GM10847 (cell line): ENCODE measurements at regions not wholly inside any gene's neighbourhood (a gene's known extent, or its start where the extent isn't known, plus 50 kb on each side); places are given as distances from the start of the nearest gene placed in this dataset.

Experiments
- POLR2A ChIP-seq: IDR thresholded peaks from 2 replicates; pipeline ENCODE4 v1.6.1; 2011; ENCODE audit not compliant: insufficient read length; ENCODE audit errors: extremely low read depth

DNA sequence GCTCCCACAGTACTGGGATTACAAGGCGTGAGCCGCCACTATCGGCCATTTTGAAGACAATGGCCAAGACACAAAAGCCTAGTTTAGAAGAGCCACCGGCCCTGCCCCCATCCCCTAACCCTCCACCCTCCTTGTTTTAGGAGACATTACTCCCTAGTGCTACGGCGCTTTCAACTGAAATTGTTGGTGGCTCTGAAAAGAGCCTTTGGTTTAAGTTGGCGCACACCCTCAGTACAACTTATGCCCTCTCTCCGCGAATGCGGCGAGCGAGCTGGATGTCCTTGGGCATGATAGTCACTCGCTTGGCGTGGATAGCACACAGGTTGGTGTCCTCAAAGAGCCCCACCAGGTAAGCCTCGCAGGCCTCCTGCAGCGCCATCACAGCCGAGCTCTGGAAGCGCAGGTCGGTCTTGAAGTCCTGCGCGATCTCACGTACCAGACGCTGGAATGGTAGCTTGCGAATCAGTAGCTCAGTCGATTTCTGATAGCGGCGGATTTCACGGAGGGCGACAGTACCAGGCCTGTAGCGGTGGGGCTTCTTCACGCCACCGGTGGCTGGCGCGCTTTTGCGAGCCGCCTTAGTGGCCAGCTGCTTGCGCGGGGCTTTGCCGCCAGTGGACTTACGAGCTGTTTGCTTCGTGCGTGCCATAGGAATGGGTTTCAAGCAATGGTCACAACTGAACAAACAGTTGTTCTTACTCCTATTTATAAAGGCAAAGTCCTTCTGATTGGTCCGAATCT lies 114.9 kb upstream of the BTN3A2 start:
- peak; percentile 99 for TF ChIP-seq POLR2A

GRCh38 chr6:26250698-26251044 lies 114.3 kb upstream of the BTN3A2 start:
- TF ChIP-seq POLR2A = no peak

- peak; percentile 99 for TF ChIP-seq POLR2A
Observed at GRCh38 chr6:26251354-26252076, 113.5 kb upstream of the BTN3A2 start.

- no peak for TF ChIP-seq POLR2A
Observed at GRCh38 chr6:26252077-26252472, 112.9 kb upstream of the BTN3A2 start.

DNA sequence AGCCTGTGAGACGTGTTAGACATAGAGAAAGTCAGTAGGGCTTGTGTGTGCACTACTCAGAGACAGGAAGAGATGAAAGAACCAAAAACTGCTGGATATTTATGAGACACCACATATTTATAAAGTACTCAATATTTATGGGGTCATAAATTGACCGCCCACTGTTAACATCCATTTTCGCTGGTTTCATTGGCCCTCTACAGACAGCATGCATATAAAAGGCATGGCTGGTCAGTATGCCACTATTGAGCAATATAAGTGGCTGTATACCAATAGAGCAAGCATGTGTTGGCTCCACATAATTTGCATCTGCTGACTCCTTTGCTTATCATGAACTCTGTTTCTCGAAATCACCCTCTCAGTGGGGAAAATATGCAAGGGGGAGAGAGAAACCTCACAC lies 110.3 kb upstream of the BTN3A2 start:
- TF ChIP-seq POLR2A = no peak

- TF ChIP-seq POLR2A = no peak
Observed at GRCh38 chr6:26257272-26257671, 107.7 kb upstream of the BTN3A2 start.

GRCh38 chr6:26258212-26258977 lies 106.6 kb upstream of the BTN3A2 start:
- no peak for TF ChIP-seq POLR2A

DNA sequence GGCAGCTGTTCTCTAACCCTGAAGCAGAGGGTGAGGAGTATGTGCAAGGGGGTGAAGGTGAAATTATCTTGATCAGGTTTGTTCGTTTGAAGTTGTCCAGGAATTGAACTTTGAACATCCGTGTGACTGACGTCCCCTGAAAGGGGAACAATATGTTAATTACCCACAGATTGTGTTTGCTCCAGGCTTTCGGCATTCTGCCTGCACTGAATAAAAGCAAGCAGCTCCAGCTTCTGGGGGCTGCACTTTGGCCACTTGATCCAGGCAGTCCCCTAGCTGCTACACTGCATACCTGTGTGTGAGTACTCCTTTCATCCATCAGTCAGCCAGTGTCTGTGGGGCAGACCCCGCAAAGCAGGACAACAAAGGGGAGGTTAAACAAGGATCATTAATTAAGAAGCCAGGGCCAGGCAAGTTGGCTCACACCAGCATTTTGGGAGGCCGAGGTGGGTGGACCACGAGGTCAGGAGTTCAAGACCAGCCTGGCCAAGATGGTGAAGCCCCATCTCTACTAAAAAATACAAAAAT lies 104.8 kb upstream of the BTN3A2 start:
- no peak for TF ChIP-seq POLR2A

DNA sequence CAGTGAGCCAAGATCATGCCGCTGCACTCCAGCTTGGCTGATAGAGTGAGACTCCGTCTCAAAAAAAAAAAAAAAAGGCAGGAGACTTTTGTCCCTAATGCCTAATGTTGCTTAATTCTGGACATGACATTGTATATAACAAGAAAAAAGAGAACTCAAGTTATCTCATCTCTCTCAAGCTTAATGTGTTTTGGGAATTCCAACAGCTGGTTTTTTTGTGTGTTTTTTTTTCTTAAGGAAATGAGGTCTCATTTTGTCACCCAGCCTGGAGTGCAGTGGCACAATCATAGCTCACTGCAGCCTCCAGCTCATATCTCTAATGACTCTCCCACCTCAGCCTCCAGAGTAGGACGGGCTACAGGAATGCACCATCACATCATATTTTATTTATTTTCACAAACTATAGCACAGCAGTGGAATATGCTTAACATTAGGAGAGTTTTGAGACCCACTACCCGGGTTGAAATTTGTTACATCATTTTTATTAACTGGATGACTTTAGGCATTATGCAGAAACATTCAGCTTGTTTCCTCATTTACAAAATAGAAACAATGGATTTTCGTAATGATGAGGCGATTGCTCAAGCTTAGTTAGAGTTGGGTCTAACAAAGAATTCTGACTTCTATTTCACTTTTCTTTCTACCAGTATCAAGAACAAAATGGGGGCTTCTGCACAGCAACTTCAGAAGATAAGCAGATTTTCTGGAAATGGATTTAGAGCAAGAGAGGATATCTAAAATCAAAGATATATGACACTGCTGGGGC lies 104.1 kb upstream of the BTN3A2 start:
- TF ChIP-seq POLR2A = no peak

DNA sequence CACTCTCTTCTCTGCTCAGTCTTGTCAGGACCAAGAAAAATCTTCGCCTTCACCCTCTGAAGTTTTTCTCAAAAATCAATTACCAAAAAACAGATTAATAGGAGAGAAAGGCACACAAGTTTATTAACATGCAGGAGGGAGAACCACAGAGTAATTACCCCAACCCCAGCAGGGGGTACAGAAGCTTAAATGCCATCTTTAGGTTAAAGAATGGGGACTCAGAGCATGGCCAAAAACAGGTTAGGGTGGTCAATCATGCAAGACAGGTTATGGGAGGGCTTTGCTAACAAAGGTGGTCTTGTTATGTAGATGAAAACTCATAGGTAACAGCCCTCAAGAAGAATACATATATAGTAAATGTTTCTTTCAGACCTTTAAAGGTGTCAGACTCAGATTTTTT lies 100.5 kb upstream of the BTN3A2 start:
- no peak for TF ChIP-seq POLR2A

DNA sequence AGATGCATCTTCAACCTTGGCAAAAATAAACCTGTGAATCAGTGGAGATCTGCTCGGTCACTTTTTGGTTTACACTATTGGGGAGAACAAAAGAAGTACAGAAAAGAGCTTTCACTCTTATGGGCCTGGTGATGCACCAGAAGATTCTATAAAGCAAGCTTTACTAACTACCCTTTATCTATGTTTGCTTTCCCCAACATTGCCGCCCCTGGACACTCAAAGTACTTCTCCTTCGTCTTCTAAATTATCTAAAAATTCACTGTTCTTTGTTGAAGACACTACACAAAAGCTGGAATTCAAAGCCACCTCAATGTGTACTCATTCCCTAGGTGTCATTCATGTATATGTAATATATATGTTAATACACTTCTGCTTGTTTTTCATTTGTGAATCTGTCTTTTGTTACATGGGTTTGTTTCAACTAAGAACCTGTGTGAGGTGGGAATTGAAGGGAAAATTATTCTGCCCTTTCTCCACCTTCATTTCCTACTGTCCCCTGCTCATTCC lies 97.9 kb upstream of the BTN3A2 start:
- no peak for TF ChIP-seq POLR2A

DNA sequence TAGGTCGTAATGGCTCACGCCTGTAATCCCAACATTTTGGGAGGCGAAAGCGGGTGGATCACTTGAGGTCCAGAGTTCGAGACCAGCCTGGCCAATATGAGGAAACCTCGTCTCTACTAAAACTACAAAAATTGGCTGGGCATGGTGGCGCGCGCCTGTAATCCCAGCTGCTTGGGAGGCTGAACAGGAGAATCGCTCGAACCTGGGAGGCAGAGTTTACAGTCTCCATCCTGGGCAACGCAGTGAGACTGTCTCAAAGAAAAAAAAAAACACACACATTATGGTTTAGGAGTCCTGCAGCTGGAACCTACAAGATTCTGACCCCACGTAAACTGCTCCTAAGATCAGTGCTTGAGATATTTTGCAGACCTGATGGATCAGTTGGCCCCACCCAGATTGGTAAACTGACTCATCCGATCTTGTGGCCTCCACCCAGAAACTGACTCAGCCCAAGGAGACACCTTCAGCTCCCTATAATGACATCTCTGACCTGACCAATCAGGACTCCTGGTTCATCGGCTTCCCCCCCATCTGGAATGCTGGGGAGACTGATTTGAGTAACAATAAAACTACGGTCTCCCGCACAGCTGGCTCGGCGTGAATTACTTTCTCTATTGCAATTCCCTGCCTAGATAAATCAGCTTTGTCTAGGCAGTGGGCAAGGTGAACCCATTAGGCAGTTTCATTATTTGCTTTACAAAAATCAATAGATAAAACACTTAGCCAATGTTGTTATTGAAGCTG lies 96.2 kb upstream of the BTN3A2 start:
- TF ChIP-seq POLR2A = no peak

DNA sequence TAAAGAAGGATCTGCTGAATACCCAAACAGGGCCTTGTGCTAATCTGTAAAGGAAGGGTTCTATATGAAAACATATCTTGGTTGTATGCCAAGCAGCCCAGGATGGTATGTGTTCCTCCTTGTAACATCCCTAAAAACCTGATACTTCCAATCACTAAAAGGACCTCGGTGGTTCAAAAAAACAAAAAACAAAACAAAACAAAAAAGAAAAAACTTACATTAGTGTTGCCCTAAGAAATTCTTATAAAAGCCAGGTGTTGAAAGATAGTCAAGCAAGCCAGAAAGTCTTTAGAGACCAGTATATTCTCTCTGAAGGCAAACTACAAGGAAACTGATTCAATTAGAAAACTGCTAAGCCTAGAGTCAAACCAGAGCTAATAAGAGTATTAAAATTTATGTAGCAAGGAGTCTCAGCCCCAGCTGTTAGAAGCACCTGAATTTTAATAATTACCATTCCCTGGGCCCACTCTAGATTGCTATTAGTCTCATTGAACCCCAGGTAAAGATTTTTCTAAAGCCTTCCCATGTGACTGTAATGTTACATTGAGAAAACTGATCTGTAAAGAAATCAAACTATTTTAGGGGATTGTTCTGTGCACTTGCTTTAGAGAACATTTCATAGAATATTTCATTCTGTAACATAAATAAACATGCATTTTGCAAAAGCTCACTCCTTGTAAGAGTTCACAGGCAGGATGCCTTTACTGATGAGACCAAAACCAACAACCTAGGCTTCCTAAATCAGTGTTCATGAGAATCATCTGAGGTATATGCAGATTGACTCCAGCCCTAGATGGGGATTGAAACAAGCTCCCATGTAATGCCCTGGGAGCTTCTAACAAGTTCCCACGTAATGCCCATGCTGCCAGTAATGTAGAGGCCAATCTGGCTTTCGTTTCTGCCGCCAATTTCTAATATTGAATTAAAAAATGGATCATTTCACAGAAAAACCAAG lies 95.2 kb upstream of the BTN3A2 start:
- no peak for TF ChIP-seq POLR2A

GRCh38 chr6:26270486-26270861 lies 94.5 kb upstream of the BTN3A2 start:
- TF ChIP-seq POLR2A = no peak
